ENCODE measurements at regions not wholly inside any gene's neighbourhood (a gene's known extent, or its start where the extent isn't known, plus 50 kb on each side); places are given as distances from the start of the nearest gene placed in this dataset.

DNA sequence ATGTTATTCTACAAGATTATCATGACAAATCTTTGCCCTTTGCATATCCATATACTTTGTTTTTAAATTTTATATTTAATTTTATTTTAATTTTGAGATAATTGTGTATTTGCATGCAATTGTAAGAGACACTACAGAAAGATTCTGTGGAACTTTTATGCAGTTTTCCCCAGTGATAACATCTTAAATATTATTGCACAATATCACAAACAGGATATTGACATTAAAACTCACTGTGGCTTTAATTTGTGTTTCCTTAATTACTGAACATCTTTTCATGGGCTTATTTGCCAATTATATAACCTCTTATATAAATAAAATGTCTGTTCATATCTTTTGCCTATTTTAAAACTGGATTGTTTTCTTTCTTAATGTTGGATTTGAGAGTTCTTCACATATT, 95.6 kb downstream of the ASCL1 start:
- TF ChIP-seq, protein P1, sequence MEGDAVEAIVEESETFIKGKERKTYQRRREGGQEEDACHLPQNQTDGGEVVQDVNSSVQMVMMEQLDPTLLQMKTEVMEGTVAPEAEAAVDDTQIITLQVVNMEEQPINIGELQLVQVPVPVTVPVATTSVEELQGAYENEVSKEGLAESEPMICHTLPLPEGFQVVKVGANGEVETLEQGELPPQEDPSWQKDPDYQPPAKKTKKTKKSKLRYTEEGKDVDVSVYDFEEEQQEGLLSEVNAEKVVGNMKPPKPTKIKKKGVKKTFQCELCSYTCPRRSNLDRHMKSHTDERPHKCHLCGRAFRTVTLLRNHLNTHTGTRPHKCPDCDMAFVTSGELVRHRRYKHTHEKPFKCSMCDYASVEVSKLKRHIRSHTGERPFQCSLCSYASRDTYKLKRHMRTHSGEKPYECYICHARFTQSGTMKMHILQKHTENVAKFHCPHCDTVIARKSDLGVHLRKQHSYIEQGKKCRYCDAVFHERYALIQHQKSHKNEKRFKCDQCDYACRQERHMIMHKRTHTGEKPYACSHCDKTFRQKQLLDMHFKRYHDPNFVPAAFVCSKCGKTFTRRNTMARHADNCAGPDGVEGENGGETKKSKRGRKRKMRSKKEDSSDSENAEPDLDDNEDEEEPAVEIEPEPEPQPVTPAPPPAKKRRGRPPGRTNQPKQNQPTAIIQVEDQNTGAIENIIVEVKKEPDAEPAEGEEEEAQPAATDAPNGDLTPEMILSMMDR (IDR thresholded peaks at IDR 0.05), result no peak
- no peak for TF ChIP-seq POLR2A (IDR thresholded peaks at IDR 0.05)

Measured in lower leg skin (tissue), 3 donors.